ENCODE measurements at regions not wholly inside any gene's neighbourhood (a gene's known extent, or its start where the extent isn't known, plus 50 kb on each side); places are given as distances from the start of the nearest gene placed in this dataset.

DNA sequence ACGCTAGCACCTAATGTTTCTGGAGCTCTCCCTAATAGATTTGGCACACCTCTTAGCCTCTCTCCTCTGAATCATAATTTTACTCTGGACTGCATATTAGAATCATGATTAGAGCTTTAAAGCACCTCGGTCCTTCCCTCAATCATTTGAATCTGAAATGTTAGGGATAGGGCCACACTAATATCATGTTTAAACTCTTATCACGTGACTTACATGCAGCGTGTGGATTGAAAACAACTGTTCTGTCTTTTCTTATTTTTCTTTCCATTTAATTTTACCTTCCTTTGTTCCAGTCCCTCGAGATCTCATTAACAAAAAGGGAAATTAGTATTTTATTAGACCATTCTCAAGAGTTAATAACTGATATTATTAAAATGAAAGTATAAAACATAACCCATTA, 762.5 kb upstream of the FLRT2 start:
- Mint-ChIP-seq H3K9me3 (peaks cover 8 to 32% (median 21%) of the 10 kb centered on the region in 3 donors), H3K36me3 (no peaks in the 10 kb centered on the region), H3K4me1 (no peaks in the 10 kb centered on the region), H3K4me3 (no peak overlapping the region), H3K27me3 (no peaks in the 10 kb centered on the region), H3K27ac (no peak overlapping the region)
- Histone ChIP-seq H3K27ac (ENCODE audit: low read length) (no peak overlapping the region), H3K36me3 (ENCODE audit: control insufficient read depth in 2 of 2, extremely low read depth in 1 of 2, insufficient read depth in 1 of 2, low read length in 1 of 2) (no peaks in the 10 kb centered on the region), H3K27me3 (replicated peaks in 1 of 2; ENCODE audit: control insufficient read depth in 2 of 2, extremely low read depth in 1 of 2, insufficient read depth in 2 of 2, low read length in 1 of 2) (no peaks in the 10 kb centered on the region), H3K9me3 (no peaks in the 10 kb centered on the region), H3K4me1 (ENCODE audit: control insufficient read depth in 1 of 2, extremely low read depth in 1 of 2, insufficient read depth in 2 of 2, low read length in 2 of 2) (no peaks in the 10 kb centered on the region), H3K4me3 (ENCODE audit: control insufficient read depth in 1 of 2, extremely low read depth in 1 of 2, low read length in 1 of 2) (no peak overlapping the region)
- no CpG with 5 or more reads among the region's 5 CpGs for WGBS (ENCODE audit: insufficient coverage)
- ATAC-seq (replicated peaks in 1 of 4) (no peak), DNase-seq (no peak)
- ChIA-PET CTCF (no interaction called here), POLR2A (no interaction called here)

DNA sequence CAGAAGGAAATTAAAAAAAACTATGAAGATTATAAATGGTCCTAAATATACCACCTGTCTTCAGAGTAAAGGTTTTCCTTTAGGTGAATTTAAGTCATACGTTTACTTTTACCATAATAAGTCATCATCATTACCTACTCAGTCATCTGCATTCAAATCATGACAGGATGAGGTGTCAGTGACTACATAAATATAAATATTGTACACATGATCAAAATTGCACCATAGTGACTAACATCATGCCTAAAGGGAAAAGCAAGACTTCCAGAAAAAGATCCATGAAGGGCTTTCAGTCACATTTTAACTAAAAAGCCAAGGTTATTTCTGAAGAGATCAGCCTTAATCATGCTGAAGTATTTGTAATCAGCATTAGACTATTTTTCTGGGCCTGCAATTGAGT, 759.9 kb upstream of the FLRT2 start:
- Mint-ChIP-seq H3K27me3 (no peaks in the 10 kb centered on the region), H3K4me1 (no peaks in the 10 kb centered on the region), H3K9me3 (peaks cover 9 to 25% (median 12%) of the 10 kb centered on the region in 3 donors), H3K27ac (no peak overlapping the region), H3K36me3 (no peaks in the 10 kb centered on the region), H3K4me3 (no peak overlapping the region)
- Histone ChIP-seq H3K4me3 (ENCODE audit: control insufficient read depth in 1 of 2, extremely low read depth in 1 of 2, low read length in 1 of 2) (no peak overlapping the region), H3K4me1 (ENCODE audit: control insufficient read depth in 1 of 2, extremely low read depth in 1 of 2, insufficient read depth in 2 of 2, low read length in 2 of 2) (no peaks in the 10 kb centered on the region), H3K36me3 (ENCODE audit: control insufficient read depth in 2 of 2, extremely low read depth in 1 of 2, insufficient read depth in 1 of 2, low read length in 1 of 2) (no peaks in the 10 kb centered on the region), H3K27me3 (replicated peaks in 1 of 2; ENCODE audit: control insufficient read depth in 2 of 2, extremely low read depth in 1 of 2, insufficient read depth in 2 of 2, low read length in 1 of 2) (no peaks in the 10 kb centered on the region), H3K9me3 (no peaks in the 10 kb centered on the region), H3K27ac (ENCODE audit: low read length) (no peak overlapping the region)
- no peak for DNase-seq
- no peak for ATAC-seq (replicated peaks in 1 of 4)
- ChIA-PET POLR2A (no interaction called here), CTCF (no interaction called here)
- no CpG with 5 or more reads among the region's 1 CpG for WGBS (ENCODE audit: insufficient coverage)

DNA sequence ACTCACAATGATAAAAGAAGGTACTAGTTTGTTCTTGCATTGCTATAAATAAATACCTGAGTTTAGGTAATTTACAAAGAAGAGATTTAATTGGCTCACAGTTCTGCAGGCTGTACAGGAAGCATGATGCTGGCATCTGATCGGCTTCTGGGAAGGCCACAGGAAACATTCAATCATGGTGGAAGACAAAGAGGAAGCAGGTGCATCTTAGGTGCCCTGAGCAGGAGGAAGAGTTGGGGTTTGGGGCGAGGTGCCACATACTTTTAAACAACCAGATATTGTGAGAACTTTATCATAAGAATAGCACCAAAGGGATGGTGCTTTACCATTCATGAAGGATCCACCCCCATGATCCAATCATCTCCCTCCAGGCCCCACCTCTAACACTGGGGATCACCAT, 752.6 kb upstream of the FLRT2 start:
- Histone ChIP-seq H3K9me3 (no peaks in the 10 kb centered on the region), H3K4me1 (ENCODE audit: control insufficient read depth in 1 of 2, extremely low read depth in 1 of 2, insufficient read depth in 2 of 2, low read length in 2 of 2) (no peaks in the 10 kb centered on the region), H3K4me3 (ENCODE audit: control insufficient read depth in 1 of 2, extremely low read depth in 1 of 2, low read length in 1 of 2) (no peak overlapping the region), H3K36me3 (ENCODE audit: control insufficient read depth in 2 of 2, extremely low read depth in 1 of 2, insufficient read depth in 1 of 2, low read length in 1 of 2) (no peaks in the 10 kb centered on the region), H3K27ac (ENCODE audit: low read length) (no peak overlapping the region), H3K27me3 (replicated peaks in 1 of 2; ENCODE audit: control insufficient read depth in 2 of 2, extremely low read depth in 1 of 2, insufficient read depth in 2 of 2, low read length in 1 of 2) (no peaks in the 10 kb centered on the region)
- CTCF ChIA-PET, result no interaction called here
- WGBS (ENCODE audit: insufficient coverage), result no CpG with 5 or more reads among the region's 2 CpGs
- POLR2A ChIA-PET, result no interaction called here
- Mint-ChIP-seq H3K4me3 (no peak overlapping the region), H3K9me3 (peaks cover 14 to 24% (median 18%) of the 10 kb centered on the region in 3 donors), H3K4me1 (no peaks in the 10 kb centered on the region), H3K36me3 (no peaks in the 10 kb centered on the region), H3K27me3 (no peaks in the 10 kb centered on the region), H3K27ac (no peak overlapping the region)
- DNase-seq, result no peak
- no peak for ATAC-seq (replicated peaks in 1 of 4)

DNA sequence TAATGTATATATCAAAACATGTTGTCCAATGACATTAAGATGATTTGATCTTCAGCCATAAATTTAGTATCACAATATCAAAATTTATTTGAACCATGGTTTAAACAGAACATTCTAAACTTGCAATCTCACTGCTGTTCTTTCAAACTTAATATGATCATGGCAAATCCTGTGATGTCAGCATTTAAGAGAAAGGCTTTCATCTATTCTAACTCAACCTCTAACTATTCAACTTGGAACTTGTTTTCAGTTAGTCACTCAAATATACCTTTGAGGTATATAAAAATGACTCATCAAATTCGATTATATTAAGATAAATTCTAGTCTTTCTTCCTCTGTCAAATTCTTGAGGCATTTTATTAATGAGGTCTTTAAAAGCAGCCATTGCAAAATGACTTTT, 747.0 kb upstream of the FLRT2 start:
- Mint-ChIP-seq H3K27me3 (no peaks in the 10 kb centered on the region), H3K4me3 (no peak overlapping the region), H3K27ac (no peak overlapping the region), H3K36me3 (no peaks in the 10 kb centered on the region), H3K4me1 (no peaks in the 10 kb centered on the region), H3K9me3 (peaks cover 12 to 21% (median 20%) of the 10 kb centered on the region in 3 donors)
- no peak for ATAC-seq (replicated peaks in 1 of 4)
- Histone ChIP-seq H3K4me3 (ENCODE audit: control insufficient read depth in 1 of 2, extremely low read depth in 1 of 2, low read length in 1 of 2) (no peak overlapping the region), H3K9me3 (no peaks in the 10 kb centered on the region), H3K4me1 (ENCODE audit: control insufficient read depth in 1 of 2, extremely low read depth in 1 of 2, insufficient read depth in 2 of 2, low read length in 2 of 2) (no peaks in the 10 kb centered on the region), H3K27ac (ENCODE audit: low read length) (no peak overlapping the region), H3K36me3 (ENCODE audit: control insufficient read depth in 2 of 2, extremely low read depth in 1 of 2, insufficient read depth in 1 of 2, low read length in 1 of 2) (no peaks in the 10 kb centered on the region), H3K27me3 (replicated peaks in 1 of 2; ENCODE audit: control insufficient read depth in 2 of 2, extremely low read depth in 1 of 2, insufficient read depth in 2 of 2, low read length in 1 of 2) (no peaks in the 10 kb centered on the region)
- no peak for DNase-seq
- WGBS (ENCODE audit: insufficient coverage), result no CpG with 5 or more reads among the region's 1 CpG
- CTCF ChIA-PET, result no interaction called here
- POLR2A ChIA-PET, result no interaction called here

DNA sequence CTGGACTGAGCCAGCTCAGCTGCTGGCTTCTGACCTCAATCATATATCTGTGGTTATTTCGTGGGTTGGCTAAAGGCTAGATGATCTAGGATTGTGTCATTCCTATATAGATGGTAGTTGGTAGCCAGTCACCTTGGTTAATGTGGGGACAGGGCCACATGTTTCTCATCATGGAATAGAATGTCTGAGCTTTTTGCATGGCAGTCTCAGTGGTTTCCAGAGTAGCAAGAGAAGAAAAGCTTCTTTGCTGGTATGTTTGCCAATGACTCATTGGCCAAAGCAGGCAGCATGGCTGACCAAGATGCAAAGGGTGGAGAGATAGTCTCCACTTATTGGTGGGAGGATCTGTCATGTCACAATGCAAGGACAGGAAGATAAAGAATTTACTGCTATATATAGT, 746.4 kb upstream of the FLRT2 start:
- no peak overlapping the region for H3K4me3 Mint-ChIP-seq
- ChIA-PET POLR2A (no interaction called here), CTCF (no interaction called here)
- Histone ChIP-seq H3K9me3 (no peaks in the 10 kb centered on the region), H3K4me3 (ENCODE audit: control insufficient read depth in 1 of 2, extremely low read depth in 1 of 2, low read length in 1 of 2) (no peak overlapping the region), H3K36me3 (ENCODE audit: control insufficient read depth in 2 of 2, extremely low read depth in 1 of 2, insufficient read depth in 1 of 2, low read length in 1 of 2) (no peaks in the 10 kb centered on the region), H3K27me3 (replicated peaks in 1 of 2; ENCODE audit: control insufficient read depth in 2 of 2, extremely low read depth in 1 of 2, insufficient read depth in 2 of 2, low read length in 1 of 2) (no peaks in the 10 kb centered on the region), H3K27ac (ENCODE audit: low read length) (no peak overlapping the region), H3K4me1 (ENCODE audit: control insufficient read depth in 1 of 2, extremely low read depth in 1 of 2, insufficient read depth in 2 of 2, low read length in 2 of 2) (no peaks in the 10 kb centered on the region)
- no peaks in the 10 kb centered on the region for H3K36me3 Mint-ChIP-seq
- H3K27ac Mint-ChIP-seq, result no peak overlapping the region
- DNase-seq (no peak), ATAC-seq (replicated peaks in 1 of 4) (no peak)
- no peaks in the 10 kb centered on the region for H3K4me1 Mint-ChIP-seq
- WGBS (ENCODE audit: insufficient coverage), result 0% methylated on average over 1 of the region's 1 CpG
- H3K27me3 Mint-ChIP-seq, result no peaks in the 10 kb centered on the region
- H3K9me3 Mint-ChIP-seq, result peaks cover 12 to 23% (median 20%) of the 10 kb centered on the region in 3 donors

DNA sequence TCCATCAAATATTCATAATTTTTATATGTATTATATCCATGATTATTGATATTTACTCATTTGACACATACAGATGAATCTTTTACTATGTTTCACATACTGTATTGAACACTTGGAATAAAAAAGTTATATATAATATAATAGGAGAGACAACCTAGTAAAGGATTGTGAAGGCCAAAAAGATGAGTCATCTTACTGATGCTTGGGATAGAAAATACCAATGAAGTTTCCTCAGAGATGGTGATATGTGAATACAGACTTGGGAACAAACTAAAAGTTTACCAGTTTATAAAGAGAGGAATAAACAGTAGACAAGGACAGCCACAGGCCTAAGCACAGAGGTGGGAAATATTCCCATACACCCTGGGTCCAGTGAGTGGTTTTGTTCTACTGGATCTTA, 743.9 kb upstream of the FLRT2 start:
- Mint-ChIP-seq H3K4me3 (no peak overlapping the region), H3K4me1 (no peaks in the 10 kb centered on the region), H3K27me3 (no peaks in the 10 kb centered on the region), H3K36me3 (no peaks in the 10 kb centered on the region), H3K27ac (no peak overlapping the region), H3K9me3 (peaks cover 12 to 22% (median 20%) of the 10 kb centered on the region in 3 donors)
- no peaks in the 10 kb centered on the region for H3K4me1 ChIP-seq (ENCODE audit: control insufficient read depth in 1 of 2, extremely low read depth in 1 of 2, insufficient read depth in 2 of 2, low read length in 2 of 2)
- ATAC-seq (replicated peaks in 1 of 4) (no peak), DNase-seq (no peak)
- ChIA-PET POLR2A (no interaction called here), CTCF (no interaction called here)
- no peaks in the 10 kb centered on the region for H3K9me3 ChIP-seq
- H3K36me3 ChIP-seq (ENCODE audit: control insufficient read depth in 2 of 2, extremely low read depth in 1 of 2, insufficient read depth in 1 of 2, low read length in 1 of 2), result no peaks in the 10 kb centered on the region
- no peaks in the 10 kb centered on the region for H3K27me3 ChIP-seq (replicated peaks in 1 of 2; ENCODE audit: control insufficient read depth in 2 of 2, extremely low read depth in 1 of 2, insufficient read depth in 2 of 2, low read length in 1 of 2)
- no peak overlapping the region for H3K4me3 ChIP-seq (ENCODE audit: control insufficient read depth in 1 of 2, extremely low read depth in 1 of 2, low read length in 1 of 2)
- no peak overlapping the region for H3K27ac ChIP-seq (ENCODE audit: low read length)

DNA sequence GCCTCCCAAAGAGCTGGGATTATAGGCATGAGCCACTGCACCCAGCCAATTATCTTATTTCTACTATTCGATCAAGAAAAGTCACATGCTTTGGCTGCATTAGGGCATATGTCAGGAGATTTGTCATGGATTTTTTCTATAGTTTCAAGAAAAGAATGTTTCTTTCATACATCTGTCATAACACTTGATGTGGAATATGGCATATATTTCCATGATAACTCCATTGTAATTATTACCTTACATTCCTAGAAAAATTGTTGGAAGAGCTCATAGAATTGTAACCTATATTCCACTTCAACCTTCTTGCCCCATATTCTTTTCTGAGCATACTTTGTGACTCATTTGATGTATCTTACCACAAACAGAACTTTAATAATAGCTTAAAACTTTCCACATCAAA, 740.9 kb upstream of the FLRT2 start:
- no peak for ATAC-seq (replicated peaks in 1 of 4)
- Histone ChIP-seq H3K4me1 (ENCODE audit: control insufficient read depth in 1 of 2, extremely low read depth in 1 of 2, insufficient read depth in 2 of 2, low read length in 2 of 2) (no peaks in the 10 kb centered on the region), H3K27ac (ENCODE audit: low read length) (no peak overlapping the region), H3K9me3 (no peaks in the 10 kb centered on the region), H3K27me3 (replicated peaks in 1 of 2; ENCODE audit: control insufficient read depth in 2 of 2, extremely low read depth in 1 of 2, insufficient read depth in 2 of 2, low read length in 1 of 2) (no peaks in the 10 kb centered on the region), H3K36me3 (ENCODE audit: control insufficient read depth in 2 of 2, extremely low read depth in 1 of 2, insufficient read depth in 1 of 2, low read length in 1 of 2) (no peaks in the 10 kb centered on the region), H3K4me3 (ENCODE audit: control insufficient read depth in 1 of 2, extremely low read depth in 1 of 2, low read length in 1 of 2) (no peak overlapping the region)
- CTCF ChIA-PET, result no interaction called here
- no peak overlapping the region for H3K27ac Mint-ChIP-seq
- no peak overlapping the region for H3K4me3 Mint-ChIP-seq
- H3K36me3 Mint-ChIP-seq, result no peaks in the 10 kb centered on the region
- H3K9me3 Mint-ChIP-seq, result peaks cover 16 to 21% (median 17%) of the 10 kb centered on the region in 3 donors
- DNase-seq, result no peak
- no CpG with 5 or more reads among the region's 1 CpG for WGBS (ENCODE audit: insufficient coverage)
- H3K27me3 Mint-ChIP-seq, result no peaks in the 10 kb centered on the region
- POLR2A ChIA-PET, result no interaction called here
- no peaks in the 10 kb centered on the region for H3K4me1 Mint-ChIP-seq
